HG02938 (cell line): ENCODE measurements at regions not wholly inside any gene's neighbourhood (a gene's known extent, or its start where the extent isn't known, plus 50 kb on each side); places are given as distances from the start of the nearest gene placed in this dataset.
"Not testable (repeated sequence)": the region's sequence is repeated elsewhere in the genome, so short reads cannot be mapped to it uniquely, and the experiment has no call there.

ENCODE experiments used
- ATAC-seq: cut with Tn5 transposase; IDR thresholded peaks from one replicate; pipeline ENCODE4 v1.9.1; 2021; ENCODE audit warnings: mild to moderate bottlenecking, moderate library complexity; ENCODE audit not compliant: unreplicated experiment

DNA sequence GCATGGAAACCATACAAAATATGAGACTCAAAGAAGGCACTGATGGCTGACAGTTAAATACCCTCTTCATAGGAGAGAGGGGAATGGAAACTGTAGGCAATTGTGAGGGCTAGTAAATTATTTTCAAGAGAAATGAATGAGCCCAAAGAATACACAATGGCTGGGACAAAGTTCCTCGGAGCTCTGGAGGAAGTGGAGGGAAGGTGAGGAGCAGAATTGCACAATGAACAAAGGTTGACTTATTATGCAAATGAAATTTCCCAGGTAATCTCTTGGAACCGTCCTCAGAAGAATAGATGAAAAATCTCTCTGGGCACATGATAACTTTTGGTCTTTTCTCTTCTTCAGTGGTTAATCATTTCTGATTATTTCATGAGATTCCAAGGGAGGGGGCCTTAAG lies 202.6 kb upstream of the VCX start:
- ATAC-seq, result no peak

DNA sequence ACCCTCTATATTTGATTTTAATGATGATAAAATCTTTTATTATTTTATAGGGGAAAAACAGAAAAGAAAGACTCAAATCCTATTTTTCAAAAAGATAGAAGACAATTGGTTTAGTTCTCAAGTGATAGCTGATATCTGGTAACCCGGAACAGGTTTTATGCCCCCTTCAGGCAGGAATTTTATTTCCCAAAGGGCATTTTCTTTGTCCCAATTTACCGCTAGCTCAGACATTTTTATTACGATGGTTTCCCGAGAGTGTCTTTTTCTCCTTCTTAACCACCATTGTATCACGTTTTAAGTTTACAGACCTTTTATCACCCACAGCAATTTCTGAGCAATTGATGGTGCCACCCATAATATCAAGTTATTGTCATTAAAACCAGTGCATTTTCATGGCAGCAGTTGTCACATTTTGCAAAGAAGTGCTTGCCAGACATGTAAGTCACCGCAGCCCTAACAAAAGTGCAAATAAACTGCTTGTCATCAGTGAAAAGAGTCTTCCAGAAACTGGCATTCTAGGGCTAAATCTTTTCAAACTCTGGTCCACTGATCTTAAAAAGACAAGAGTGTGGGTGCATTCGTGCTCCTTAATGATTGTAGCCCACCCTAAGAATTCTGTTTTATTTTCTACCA lies 204.8 kb upstream of the VCX start:
- ATAC-seq, result no peak

- ATAC-seq, result no peak
Observed at GRCh38 chrX:7637066-7637465, 205.9 kb upstream of the VCX start.

- no peak for ATAC-seq
Observed at GRCh38 chrX:7635604-7636003, 207.4 kb upstream of the VCX start.

DNA sequence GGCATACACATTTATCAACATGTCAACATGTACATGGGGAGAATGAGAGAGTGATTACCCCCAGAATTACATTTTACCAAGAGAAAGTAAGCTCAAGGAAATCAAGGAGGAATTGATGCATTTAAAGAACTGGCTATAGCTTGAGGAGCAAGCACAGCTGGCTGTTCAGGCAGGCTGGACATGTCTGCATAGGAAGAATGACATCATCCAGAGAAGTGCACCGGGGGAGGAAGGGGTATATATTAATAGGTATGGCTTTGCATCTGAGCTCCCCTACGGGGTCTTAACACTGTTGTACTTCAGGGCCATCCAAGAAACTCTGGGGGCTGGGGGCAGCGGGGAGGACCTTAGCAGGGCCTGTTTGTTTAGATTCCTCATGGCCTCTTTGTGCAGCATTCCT lies 222.4 kb upstream of the VCX start:
- no peak for ATAC-seq

GRCh38 chrX:7617994-7618393 lies 225.0 kb upstream of the VCX start:
- no peak for ATAC-seq

DNA sequence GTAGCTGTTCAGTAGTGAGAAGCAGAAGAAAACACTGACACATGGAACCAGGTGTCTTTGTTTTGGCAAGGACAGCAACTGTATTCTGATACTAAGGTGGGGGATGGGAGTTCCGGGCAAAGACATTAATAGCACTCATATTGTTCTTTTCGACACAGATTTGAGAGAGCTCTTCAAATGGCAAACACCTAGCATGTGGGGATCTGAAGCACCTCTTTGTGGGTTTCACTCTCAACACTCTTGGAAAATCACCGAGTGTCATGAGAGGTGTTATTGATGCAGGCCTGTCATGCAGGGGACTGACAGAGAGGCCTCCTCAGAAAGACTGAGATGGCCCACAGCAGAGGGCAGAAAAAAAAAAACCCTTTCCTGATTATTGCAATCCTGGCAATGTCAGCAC lies 228.4 kb upstream of the VCX start:
- ATAC-seq, result no peak

GRCh38 chrX:7608625-7609024 lies 234.3 kb upstream of the VCX start:
- not testable (repeated sequence) for ATAC-seq

GRCh38 chrX:7606039-7606652 lies 236.8 kb upstream of the VCX start:
- no peak for ATAC-seq

DNA sequence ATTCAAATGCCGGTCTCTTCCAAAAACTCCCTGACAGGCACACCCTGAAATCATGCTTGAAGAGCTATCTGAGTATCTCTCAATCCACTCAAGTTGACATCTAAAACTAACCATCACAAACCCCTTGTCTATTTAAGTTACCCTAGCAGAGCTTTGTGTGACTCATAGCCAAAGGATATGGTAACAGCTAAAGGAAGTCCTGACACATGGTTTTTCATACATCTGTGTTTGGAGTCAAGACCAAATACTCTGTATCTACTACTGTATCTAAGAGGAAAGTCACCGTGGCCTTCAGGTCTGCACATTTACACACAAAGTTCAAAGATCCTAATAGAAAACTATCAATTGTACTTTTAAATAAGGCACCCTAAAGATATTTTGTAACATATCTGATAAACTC lies 239.6 kb upstream of the VCX start:
- ATAC-seq, result no peak

DNA sequence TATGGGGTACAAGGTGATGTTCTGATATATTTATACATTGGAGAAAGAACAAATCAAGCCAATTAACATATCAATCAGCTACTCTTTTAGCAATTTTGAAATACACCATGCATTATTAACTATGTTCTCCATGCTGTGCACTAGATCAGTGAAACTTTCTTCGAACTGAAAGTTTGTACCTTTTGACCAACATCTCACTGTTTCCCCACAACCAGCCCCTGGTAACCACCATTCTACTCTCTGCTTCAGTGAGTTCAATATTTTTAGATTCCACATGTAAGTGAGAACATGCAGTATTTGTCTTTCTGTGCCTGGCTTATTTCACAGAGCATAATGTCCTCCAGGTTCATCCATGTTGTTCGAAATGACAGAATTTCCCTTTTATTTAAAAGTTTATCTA lies 246.1 kb upstream of the VCX start:
- no peak for ATAC-seq

DNA sequence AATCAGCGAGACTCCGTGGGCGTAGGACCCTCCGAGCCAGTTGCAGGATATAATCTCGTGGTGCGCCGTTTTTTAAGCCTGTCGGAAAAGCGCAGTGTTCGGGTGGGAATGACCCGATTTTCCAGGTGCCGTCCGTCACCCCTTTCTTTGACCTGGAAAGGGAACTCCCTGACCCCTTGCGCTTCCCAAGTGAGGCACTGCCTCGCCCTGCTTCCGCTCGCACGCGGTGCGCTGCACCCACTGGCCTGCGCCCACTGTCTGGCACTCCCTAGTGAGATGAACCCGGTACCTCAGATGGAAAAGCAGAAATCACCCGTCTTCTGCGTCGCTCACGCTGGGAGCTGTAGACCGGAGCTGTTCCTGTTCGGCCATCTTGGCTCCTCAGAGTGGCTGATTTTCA lies 249.6 kb upstream of the VCX start:
- not testable (repeated sequence) for ATAC-seq

- ATAC-seq, result no peak
Observed at GRCh38 chrX:7586126-7586525, 256.8 kb upstream of the VCX start.

GRCh38 chrX:7582191-7582590 lies 260.8 kb upstream of the VCX start:
- no peak for ATAC-seq

DNA sequence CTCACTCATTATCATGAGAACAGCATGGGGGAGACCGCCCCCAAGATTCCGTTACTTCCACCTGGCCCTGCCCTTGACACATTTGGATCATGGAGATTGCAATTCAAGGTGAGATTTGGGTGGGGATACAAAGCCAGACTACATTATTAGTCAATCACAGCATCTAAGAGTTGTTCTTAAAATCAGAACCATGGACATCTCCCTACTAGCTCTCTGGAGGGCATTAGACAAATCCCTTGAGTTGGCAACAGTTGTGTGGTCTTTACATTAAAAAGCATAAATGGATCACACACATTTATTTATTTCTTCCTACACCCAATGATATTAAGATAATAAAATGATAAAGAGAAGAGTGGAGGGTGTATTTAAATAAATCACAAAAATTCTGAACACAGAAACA lies 262.8 kb upstream of the VCX start:
- ATAC-seq, result no peak

GRCh38 chrX:7574325-7574724 lies 268.6 kb upstream of the VCX start:
- no peak for ATAC-seq

DNA sequence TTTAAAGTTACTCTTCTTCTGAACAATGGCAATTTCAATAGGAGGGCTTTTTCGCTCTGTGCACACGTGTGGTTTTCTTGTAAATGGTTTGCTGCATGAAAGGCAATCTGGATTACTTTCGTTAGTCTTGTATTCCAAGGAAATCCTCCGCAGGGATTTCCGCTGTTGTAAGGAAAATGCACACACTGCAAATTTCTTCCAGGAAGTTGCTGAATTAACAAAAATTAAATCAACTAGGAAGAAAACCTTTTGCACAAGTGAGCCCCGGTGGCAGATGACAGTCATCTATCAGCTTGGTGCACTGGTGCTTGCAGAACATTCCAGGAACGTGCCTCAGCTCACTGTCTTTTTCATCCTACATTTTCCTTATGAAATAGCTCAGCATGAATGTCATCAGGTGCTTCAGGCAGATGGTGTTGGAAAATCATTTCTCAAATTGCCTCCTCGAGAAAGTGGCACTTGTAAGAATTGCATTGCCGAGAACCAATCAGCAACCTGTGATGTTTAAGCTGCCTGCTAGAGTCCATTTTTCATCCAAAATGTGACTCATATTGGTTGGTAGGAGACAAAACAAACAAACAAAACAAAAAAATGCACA lies 272.4 kb upstream of the VCX start:
- no peak for ATAC-seq

DNA sequence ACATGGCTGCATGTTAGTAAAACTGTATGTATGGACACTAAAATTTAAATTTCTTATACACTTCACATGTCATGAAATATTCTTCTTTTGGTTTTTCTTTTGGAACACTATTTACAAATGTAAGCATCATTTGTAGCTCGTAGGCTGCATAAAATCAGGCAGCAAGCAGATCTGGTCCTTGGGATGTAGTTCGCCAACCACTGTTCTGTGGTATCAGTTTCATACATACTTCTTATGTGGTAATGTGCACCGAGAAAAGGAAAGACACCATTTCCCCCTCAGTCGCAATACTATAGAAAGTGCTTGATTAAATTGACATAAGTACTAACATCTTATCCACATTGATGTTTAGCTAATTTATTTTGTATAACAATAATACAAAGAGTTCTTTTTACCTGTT lies 274.4 kb upstream of the VCX start:
- no peak for ATAC-seq

- no peak for ATAC-seq
Observed at GRCh38 chrX:7568130-7568529, 274.8 kb upstream of the VCX start.

DNA sequence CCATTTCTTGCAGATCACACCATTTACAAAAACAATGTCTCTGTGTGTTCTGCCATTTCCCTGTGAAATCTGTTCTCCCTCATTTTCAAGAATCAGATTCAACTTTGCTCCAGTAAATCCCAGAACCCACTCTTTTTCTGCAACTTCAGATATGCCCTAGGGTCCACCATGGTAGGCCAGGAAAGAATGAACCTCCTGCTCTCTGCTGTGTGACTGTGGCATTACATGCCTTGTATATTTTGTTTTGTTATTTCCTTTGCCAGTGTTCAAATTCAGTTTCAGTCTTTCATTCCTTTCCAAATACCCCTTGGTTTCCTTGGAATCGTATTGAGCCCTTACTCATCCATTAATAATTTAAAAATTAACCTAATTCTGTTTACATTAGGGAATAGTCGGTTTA lies 290.2 kb upstream of the VCX start:
- no peak for ATAC-seq

GRCh38 chrX:7546551-7547080 lies 296.4 kb upstream of the VCX start:
- ATAC-seq, result no peak

GRCh38 chrX:7545564-7545963 lies 297.4 kb upstream of the VCX start:
- ATAC-seq, result no peak
